GM23338 (cell line): ENCODE measurements at regions not wholly inside any gene's neighbourhood (a gene's known extent, or its start where the extent isn't known, plus 50 kb on each side); places are given as distances from the start of the nearest gene placed in this dataset.

ENCODE experiments used
- ATAC-seq: fragments of 200-7000 bp; cut with Tn5 transposase; 3 replicates; pipeline ENCODE4 v1.9.1; 2020
- DNase-seq: peaks from one replicate; pipeline ENCODE4 v3.0.0-alpha.2; 2015; ENCODE audit warnings: low spot score
- H2AFZ ChIP-seq: fragments of 200-600 bp; sonication (generic); 2 replicates; pipeline ENCODE4 v1.8.0; 2016; ENCODE audit warnings: antibody characterized with exemption, mild to moderate bottlenecking, moderate library complexity
- H3F3A ChIP-seq: fragments of 200-600 bp; sonication (generic); replicated peaks from 2 replicates; pipeline ENCODE4 v1.8.0; 2017; ENCODE audit warnings: antibody characterized with exemption, mixed run types, low read depth
- H3K27ac ChIP-seq: fragments of 200-600 bp; sonication (generic); 2 replicates; pipeline ENCODE4 v1.6.1; 2016; ENCODE audit warnings: low read depth
- H3K27me3 ChIP-seq: fragments of 200-600 bp; sonication (generic); 2 replicates; pipeline ENCODE4 v1.8.0; 2016; ENCODE audit warnings: mild to moderate bottlenecking, mixed run types, moderate library complexity; ENCODE audit not compliant: insufficient read depth
- H3K36me3 ChIP-seq: fragments of 200-600 bp; sonication (generic); 2 replicates; pipeline ENCODE4 v1.8.0; 2016; ENCODE audit warnings: mild to moderate bottlenecking; ENCODE audit not compliant: insufficient read depth
- H3K4me1 ChIP-seq: fragments of 200-600 bp; sonication (generic); 2 replicates; pipeline ENCODE4 v1.8.0; 2016; ENCODE audit warnings: mild to moderate bottlenecking, moderate library complexity; ENCODE audit not compliant: insufficient read depth
- H3K4me2 ChIP-seq: fragments of 200-600 bp; sonication (generic); 2 replicates; pipeline ENCODE4 v1.7.1; 2017; ENCODE audit warnings: mixed run types
- H3K4me3 ChIP-seq: fragments of 200-600 bp; sonication (generic); 2 replicates; pipeline ENCODE4 v1.6.1; 2016; ENCODE audit warnings: mixed run types
- H3K79me2 ChIP-seq: fragments of 200-600 bp; sonication (generic); replicated peaks from 2 replicates; pipeline ENCODE4 v1.8.0; 2017; ENCODE audit warnings: mild to moderate bottlenecking; ENCODE audit not compliant: insufficient read depth
- H3K9me2 ChIP-seq: fragments of 200-600 bp; sonication (generic); 2 replicates; pipeline ENCODE4 v1.8.0; 2017; ENCODE audit not compliant: insufficient read depth
- H4K20me1 ChIP-seq: fragments of 200-600 bp; sonication (generic); replicated peaks from 2 replicates; pipeline ENCODE4 v1.8.0; 2017; ENCODE audit warnings: mild to moderate bottlenecking; ENCODE audit not compliant: insufficient read depth
- H3K27ac Mint-ChIP-seq: 2 replicates; pipeline ENCODE4 v1.8.0; 2020; ENCODE audit warnings: inconsistent platforms, mild to moderate bottlenecking, moderate library complexity, mixed read lengths
- H3K27me3 Mint-ChIP-seq: 3 replicates; pipeline ENCODE4 v1.8.0; 2022; ENCODE audit warnings: low read depth, mild to moderate bottlenecking, moderate library complexity, mixed read lengths, inconsistent platforms; ENCODE audit not compliant: insufficient read depth, poor library complexity
- H3K36me3 Mint-ChIP-seq: 3 replicates; pipeline ENCODE4 v1.8.0; 2021; ENCODE audit warnings: low read depth, mild to moderate bottlenecking, inconsistent platforms, moderate library complexity, mixed read lengths
- H3K4me1 Mint-ChIP-seq: 3 replicates; pipeline ENCODE4 v1.8.0; 2020; ENCODE audit warnings: mild to moderate bottlenecking, inconsistent platforms, mixed read lengths
- H3K4me3 Mint-ChIP-seq: 3 replicates; pipeline ENCODE4 v1.8.0; 2021; ENCODE audit warnings: moderate library complexity, mild to moderate bottlenecking, inconsistent platforms, mixed read lengths
- H3K9me3 Mint-ChIP-seq: 3 replicates; pipeline ENCODE4 v1.8.0; 2020; ENCODE audit warnings: moderate library complexity, mild to moderate bottlenecking, inconsistent platforms, mixed read lengths
- CREB1 ChIP-seq: fragments of 250-450 bp; sonication (Bioruptor Pico); IDR thresholded peaks from 2 replicates; pipeline ENCODE4 v1.5.0; 2020; ENCODE audit warnings: low read depth, mild to moderate bottlenecking, moderate library complexity
- CTCF ChIP-seq, 2 experiments: fragments of 200-600 bp in 1 of 2; sonication (generic) in 1 of 2; conservative IDR thresholded peaks; 2 replicates each; pipeline versions ENCODE4 v1.5.1 to v1.6.1; 2016 to 2017; ENCODE audit warnings: antibody characterized with exemption in 2 of 2, low read depth in 2 of 2, mild to moderate bottlenecking in 2 of 2, moderate library complexity in 1 of 2
- ETS1 ChIP-seq: IDR thresholded peaks from 2 replicates; pipeline ENCODE4 v1.6.1; 2016; ENCODE audit warnings: antibody characterized with exemption
- EZH2 ChIP-seq: fragments of 200-600 bp; sonication (generic); IDR thresholded peaks from one replicate; pipeline ENCODE4 v1.8.0; 2017; ENCODE audit warnings: antibody characterized with exemption, mild to moderate bottlenecking, low read depth; ENCODE audit not compliant: unreplicated experiment
- EZH2phosphoT487 ChIP-seq: fragments of 200-600 bp; sonication (generic); IDR thresholded peaks from one replicate; pipeline ENCODE4 v1.8.1; 2018; ENCODE audit warnings: antibody characterized with exemption; ENCODE audit not compliant: unreplicated experiment
- JUNB ChIP-seq: IDR thresholded peaks from one replicate; pipeline ENCODE4 v1.6.1; 2016; ENCODE audit warnings: antibody characterized with exemption; ENCODE audit not compliant: unreplicated experiment
- NANOG ChIP-seq: IDR thresholded peaks from 2 replicates; pipeline ENCODE4 v1.6.1; 2016; ENCODE audit warnings: antibody characterized with exemption, borderline replicate concordance
- POLR2AphosphoS5 ChIP-seq: IDR thresholded peaks from 2 replicates; pipeline ENCODE4 v1.6.1; 2016; ENCODE audit warnings: antibody characterized with exemption, low read depth
- REST ChIP-seq: IDR thresholded peaks from one replicate; pipeline ENCODE4 v1.6.1; 2018; ENCODE audit warnings: antibody characterized with exemption; ENCODE audit not compliant: unreplicated experiment
- STAT1 ChIP-seq: IDR thresholded peaks from one replicate; pipeline ENCODE4 v1.6.1; 2016; ENCODE audit warnings: antibody characterized with exemption; ENCODE audit not compliant: unreplicated experiment
- ZNF114 ChIP-seq: fragments of 250-450 bp; sonication (Bioruptor Pico); IDR thresholded peaks from 2 replicates; pipeline ENCODE4 v1.5.0; 2020; ENCODE audit warnings: mild to moderate bottlenecking, moderate library complexity
- ZNF331 ChIP-seq: fragments of 250-450 bp; sonication (Bioruptor Pico); IDR thresholded peaks from 2 replicates; pipeline ENCODE4 v1.5.0; 2020; ENCODE audit warnings: low read depth, mild to moderate bottlenecking, moderate library complexity
- TF ChIP-seq, protein P1 (sequence below): fragments of 250-450 bp; sonication (Bioruptor Pico); IDR thresholded peaks from 2 replicates; pipeline ENCODE4 v1.5.0; 2020; ENCODE audit warnings: mild to moderate bottlenecking, moderate library complexity

GRCh38 chr7:79647711-79648110 is 194.2 kb upstream of the MAGI2 start:
- Histone ChIP-seq H3K9me2 (no peaks in the 10 kb centered on the region), H3K27me3 (peaks cover 29% of the 10 kb centered on the region; the same call in 1 of the 2 replicates), H3K4me1 (peaks cover 11% of the 10 kb centered on the region), H4K20me1 (no peaks in the 10 kb centered on the region), H2AFZ (no peak overlapping the region), H3K4me2 (no peak overlapping the region), H3K36me3 (no peaks in the 10 kb centered on the region), H3K27ac (no peak overlapping the region), H3F3A (no peaks in the 10 kb centered on the region), H3K79me2 (no peaks in the 10 kb centered on the region), H3K4me3 (no peak overlapping the region)
- peaks cover 9% of the 10 kb centered on the region for H3K27me3 Mint-ChIP-seq
- DNase-seq (no peak), ATAC-seq (no peak)
- H3K4me3 Mint-ChIP-seq, result no peak overlapping the region
- no peak overlapping the region for H3K27ac Mint-ChIP-seq
- no peaks in the 10 kb centered on the region for H3K36me3 Mint-ChIP-seq
- H3K4me1 Mint-ChIP-seq, result peaks cover 18% of the 10 kb centered on the region
- TF ChIP-seq CTCF (conservative IDR thresholded peaks at IDR 0.05; ENCODE audit: low read depth in 2 of 2) (no peak), STAT1 (no peak), EZH2phosphoT487 (no peak), ETS1 (no peak), EZH2 (no peak), REST (no peak), POLR2AphosphoS5 (no peak), JUNB (no peak), ZNF114 (no peak), NANOG (no peak), ZNF331 (CRISPR knock-in tag) (no peak), CREB1 (CRISPR knock-in tag) (no peak)
- TF ChIP-seq, protein P1, sequence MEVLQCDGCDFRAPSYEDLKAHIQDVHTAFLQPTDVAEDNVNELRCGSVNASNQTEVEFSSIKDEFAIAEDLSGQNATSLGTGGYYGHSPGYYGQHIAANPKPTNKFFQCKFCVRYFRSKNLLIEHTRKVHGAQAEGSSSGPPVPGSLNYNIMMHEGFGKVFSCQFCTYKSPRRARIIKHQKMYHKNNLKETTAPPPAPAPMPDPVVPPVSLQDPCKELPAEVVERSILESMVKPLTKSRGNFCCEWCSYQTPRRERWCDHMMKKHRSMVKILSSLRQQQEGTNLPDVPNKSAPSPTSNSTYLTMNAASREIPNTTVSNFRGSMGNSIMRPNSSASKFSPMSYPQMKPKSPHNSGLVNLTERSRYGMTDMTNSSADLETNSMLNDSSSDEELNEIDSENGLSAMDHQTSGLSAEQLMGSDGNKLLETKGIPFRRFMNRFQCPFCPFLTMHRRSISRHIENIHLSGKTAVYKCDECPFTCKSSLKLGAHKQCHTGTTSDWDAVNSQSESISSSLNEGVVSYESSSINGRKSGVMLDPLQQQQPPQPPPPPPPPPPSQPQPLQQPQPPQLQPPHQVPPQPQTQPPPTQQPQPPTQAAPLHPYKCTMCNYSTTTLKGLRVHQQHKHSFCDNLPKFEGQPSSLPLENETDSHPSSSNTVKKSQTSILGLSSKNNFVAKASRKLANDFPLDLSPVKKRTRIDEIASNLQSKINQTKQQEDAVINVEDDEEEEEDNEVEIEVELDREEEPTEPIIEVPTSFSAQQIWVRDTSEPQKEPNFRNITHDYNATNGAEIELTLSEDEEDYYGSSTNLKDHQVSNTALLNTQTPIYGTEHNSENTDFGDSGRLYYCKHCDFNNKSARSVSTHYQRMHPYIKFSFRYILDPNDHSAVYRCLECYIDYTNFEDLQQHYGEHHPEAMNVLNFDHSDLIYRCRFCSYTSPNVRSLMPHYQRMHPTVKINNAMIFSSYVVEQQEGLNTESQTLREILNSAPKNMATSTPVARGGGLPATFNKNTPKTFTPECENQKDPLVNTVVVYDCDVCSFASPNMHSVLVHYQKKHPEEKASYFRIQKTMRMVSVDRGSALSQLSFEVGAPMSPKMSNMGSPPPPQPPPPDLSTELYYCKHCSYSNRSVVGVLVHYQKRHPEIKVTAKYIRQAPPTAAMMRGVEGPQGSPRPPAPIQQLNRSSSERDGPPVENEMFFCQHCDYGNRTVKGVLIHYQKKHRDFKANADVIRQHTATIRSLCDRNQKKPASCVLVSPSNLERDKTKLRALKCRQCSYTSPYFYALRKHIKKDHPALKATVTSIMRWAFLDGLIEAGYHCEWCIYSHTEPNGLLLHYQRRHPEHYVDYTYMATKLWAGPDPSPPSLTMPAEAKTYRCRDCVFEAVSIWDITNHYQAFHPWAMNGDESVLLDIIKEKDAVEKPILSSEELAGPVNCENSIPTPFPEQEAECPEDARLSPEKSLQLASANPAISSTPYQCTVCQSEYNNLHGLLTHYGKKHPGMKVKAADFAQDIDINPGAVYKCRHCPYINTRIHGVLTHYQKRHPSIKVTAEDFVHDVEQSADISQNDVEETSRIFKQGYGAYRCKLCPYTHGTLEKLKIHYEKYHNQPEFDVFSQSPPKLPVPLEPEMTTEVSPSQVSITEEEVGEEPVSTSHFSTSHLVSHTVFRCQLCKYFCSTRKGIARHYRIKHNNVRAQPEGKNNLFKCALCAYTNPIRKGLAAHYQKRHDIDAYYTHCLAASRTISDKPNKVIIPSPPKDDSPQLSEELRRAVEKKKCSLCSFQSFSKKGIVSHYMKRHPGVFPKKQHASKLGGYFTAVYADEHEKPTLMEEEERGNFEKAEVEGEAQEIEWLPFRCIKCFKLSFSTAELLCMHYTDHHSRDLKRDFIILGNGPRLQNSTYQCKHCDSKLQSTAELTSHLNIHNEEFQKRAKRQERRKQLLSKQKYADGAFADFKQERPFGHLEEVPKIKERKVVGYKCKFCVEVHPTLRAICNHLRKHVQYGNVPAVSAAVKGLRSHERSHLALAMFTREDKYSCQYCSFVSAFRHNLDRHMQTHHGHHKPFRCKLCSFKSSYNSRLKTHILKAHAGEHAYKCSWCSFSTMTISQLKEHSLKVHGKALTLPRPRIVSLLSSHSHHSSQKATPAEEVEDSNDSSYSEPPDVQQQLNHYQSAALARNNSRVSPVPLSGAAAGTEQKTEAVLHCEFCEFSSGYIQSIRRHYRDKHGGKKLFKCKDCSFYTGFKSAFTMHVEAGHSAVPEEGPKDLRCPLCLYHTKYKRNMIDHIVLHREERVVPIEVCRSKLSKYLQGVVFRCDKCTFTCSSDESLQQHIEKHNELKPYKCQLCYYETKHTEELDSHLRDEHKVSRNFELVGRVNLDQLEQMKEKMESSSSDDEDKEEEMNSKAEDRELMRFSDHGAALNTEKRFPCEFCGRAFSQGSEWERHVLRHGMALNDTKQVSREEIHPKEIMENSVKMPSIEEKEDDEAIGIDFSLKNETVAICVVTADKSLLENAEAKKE (CRISPR knock-in tag), result no peak
- no peaks in the 10 kb centered on the region for H3K9me3 Mint-ChIP-seq
